BLaER1 (cell line): ENCODE measurements at regions not wholly inside any gene's neighbourhood (a gene's known extent, or its start where the extent isn't known, plus 50 kb on each side); places are given as distances from the start of the nearest gene placed in this dataset.
"Not testable (repeated sequence)": the region's sequence is repeated elsewhere in the genome, so short reads cannot be mapped to it uniquely, and the experiment has no call there.

Experiments
- H3K27ac ChIP-seq: shearing (Covaris generic); formaldehyde crosslinking; 2 replicates; pipeline ENCODE4 v1.8.1; 2022
- H3K27me3 ChIP-seq: shearing (Covaris generic); formaldehyde crosslinking; 2 replicates; pipeline ENCODE4 v1.8.1; 2022
- H3K36me3 ChIP-seq: shearing (Covaris generic); formaldehyde crosslinking; 2 replicates; pipeline ENCODE4 v1.8.1; 2022
- H3K4me1 ChIP-seq: shearing (Covaris generic); formaldehyde crosslinking; 2 replicates; pipeline ENCODE4 v1.8.1; 2022
- H3K4me2 ChIP-seq: shearing (Covaris generic); formaldehyde crosslinking; 2 replicates; pipeline ENCODE4 v1.8.1; 2022
- H3K4me3 ChIP-seq: shearing (Covaris generic); formaldehyde crosslinking; 2 replicates; pipeline ENCODE4 v1.8.1; 2022
- H3K9ac ChIP-seq: shearing (Covaris generic); formaldehyde crosslinking; 2 replicates; pipeline ENCODE4 v1.8.1; 2022
- H3K9me3 ChIP-seq: shearing (Covaris generic); formaldehyde crosslinking; 2 replicates; pipeline ENCODE4 v1.8.1; 2022
- H4K20me1 ChIP-seq: shearing (Covaris generic); formaldehyde crosslinking; 2 replicates; pipeline ENCODE4 v1.8.1; 2022
- Cebpa-rat ChIP-seq: shearing (Covaris generic); IDR thresholded peaks from 2 replicates; pipeline ENCODE4 v1.8.1; 2022

DNA sequence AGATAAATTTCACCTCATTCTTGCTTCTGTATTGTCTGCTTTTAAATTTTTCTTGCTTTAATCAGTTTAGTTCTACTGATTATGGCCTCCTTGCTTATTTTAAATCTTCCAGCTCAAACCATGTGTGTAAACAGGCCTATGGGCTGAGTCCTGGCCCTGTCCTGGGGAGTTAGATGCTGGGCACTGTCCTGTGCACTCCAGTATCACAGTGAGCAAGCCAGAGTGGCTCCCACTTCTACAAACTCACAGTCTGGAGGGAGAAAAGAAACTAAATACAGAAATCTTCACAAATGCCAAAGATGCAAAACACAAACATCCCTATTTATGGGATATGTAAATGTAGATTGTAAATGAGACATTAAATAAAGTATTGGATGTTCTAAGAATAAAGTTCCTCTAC, 101.1 kb upstream of the POGK start:
- Histone ChIP-seq H3K4me2 (no peak overlapping the region), H4K20me1 (no peaks in the 10 kb centered on the region), H3K9ac (no peak overlapping the region), H3K27me3 (no peaks in the 10 kb centered on the region), H3K27ac (no peak overlapping the region), H3K36me3 (no peaks in the 10 kb centered on the region), H3K4me1 (no peaks in the 10 kb centered on the region), H3K4me3 (no peak overlapping the region), H3K9me3 (no peaks in the 10 kb centered on the region)
- no peak for TF ChIP-seq Cebpa-rat

DNA sequence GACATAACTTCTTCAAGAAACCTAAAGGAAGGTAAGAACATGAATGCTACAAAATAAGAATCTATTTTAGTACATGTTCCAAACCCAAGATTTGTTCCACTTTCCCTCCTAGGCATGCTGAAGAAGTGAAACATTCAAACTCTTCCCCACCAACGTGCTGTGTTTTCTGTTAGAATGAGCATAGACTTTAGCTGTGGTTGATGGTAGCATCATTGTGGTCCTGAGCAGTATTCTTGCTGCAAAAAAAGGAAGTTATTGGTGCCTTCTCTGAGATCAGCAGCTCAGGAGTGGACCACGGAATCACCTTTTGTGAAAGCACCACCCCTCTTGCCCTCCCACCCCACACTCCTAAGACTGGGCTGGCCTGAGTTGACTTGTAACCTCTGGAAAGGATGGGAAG, 100.4 kb upstream of the POGK start:
- Histone ChIP-seq H3K27ac (no peak overlapping the region), H3K9ac (no peak overlapping the region), H3K36me3 (no peaks in the 10 kb centered on the region), H3K27me3 (no peaks in the 10 kb centered on the region), H3K4me3 (no peak overlapping the region), H4K20me1 (no peaks in the 10 kb centered on the region), H3K4me2 (no peak overlapping the region), H3K4me1 (no peaks in the 10 kb centered on the region), H3K9me3 (no peaks in the 10 kb centered on the region)
- no peak for TF ChIP-seq Cebpa-rat

DNA sequence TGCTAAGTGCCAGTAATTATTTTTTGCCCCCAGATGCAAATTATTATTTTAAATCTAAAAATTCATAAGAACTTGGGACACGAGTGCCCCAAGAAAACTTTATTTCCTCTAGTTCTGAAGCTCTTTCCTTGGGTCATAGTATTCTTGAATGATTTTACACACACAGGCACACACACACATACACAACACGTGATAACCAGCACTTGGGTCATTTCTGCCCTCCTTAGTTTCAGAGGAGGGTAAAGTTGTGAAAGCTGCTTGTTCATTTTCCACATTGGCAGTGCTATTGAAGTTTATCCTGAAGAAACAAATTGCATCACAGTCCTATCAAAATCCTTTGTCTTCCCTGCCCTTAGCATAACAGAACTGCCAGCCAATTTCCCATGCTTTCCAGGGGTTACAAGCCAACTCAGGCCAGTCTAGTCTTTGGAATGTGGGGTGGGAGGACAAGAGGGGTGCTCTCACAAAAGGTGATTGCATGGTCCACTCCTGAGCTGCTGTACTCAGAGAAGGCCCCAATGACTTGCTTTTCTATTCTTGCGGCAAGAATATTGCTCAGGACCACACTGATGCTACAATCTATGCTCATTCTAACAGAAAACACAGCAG, 98.5 kb upstream of the POGK start:
- Histone ChIP-seq H3K27me3 (no peaks in the 10 kb centered on the region), H3K4me3 (no peak overlapping the region), H4K20me1 (no peaks in the 10 kb centered on the region), H3K27ac (no peak overlapping the region), H3K9me3 (peaks cover 19% of the 10 kb centered on the region), H3K4me2 (no peak overlapping the region), H3K4me1 (no peaks in the 10 kb centered on the region), H3K9ac (no peak overlapping the region), H3K36me3 (no peaks in the 10 kb centered on the region)
- no peak for TF ChIP-seq Cebpa-rat

DNA sequence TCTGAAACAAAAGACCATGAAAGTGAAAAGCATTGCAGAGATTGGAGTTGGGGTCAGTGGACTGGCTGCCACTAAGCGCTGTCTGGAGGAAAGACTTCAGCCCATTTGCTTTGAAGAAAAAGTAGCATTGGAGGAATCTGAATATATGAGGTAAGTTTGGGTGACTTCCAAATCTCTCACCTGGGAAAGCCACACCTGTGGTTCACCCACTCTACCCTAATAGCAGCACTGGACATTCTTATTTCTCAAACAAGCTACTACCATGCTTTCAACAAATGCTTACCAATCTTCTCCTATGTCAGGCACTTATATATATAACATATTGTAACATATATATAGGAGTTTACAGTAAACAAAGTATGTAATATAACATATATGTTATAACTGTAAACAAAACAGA, 76.0 kb upstream of the POGK start:
- Histone ChIP-seq H3K4me1 (no peaks in the 10 kb centered on the region), H3K27ac (no peak overlapping the region), H3K4me2 (no peak overlapping the region), H3K9ac (no peak overlapping the region), H3K36me3 (no peaks in the 10 kb centered on the region), H3K9me3 (no peaks in the 10 kb centered on the region), H3K4me3 (no peak overlapping the region), H3K27me3 (no peaks in the 10 kb centered on the region), H4K20me1 (no peaks in the 10 kb centered on the region)
- no peak for TF ChIP-seq Cebpa-rat

DNA sequence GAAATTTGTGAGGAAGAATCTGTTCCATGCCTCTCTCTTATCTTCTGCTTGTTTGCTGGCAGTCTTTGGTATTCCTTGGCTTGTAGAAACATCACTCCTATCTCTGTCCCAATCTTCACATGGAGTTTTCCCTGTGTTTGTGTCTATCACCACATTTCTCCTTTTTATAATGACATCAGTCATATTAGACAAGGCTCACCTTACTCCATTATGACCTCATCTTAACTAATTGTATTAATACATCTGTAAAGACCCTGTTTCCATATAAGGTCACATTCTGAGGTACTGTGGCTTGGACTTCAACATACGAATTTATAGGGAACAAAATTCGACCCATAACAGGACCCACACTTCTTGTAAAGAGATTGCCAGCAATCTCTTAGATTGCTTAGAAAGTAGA, 72.3 kb upstream of the POGK start:
- Histone ChIP-seq H3K9me3 (peaks cover 18% of the 10 kb centered on the region), H3K4me3 (no peak overlapping the region), H3K4me2 (no peak overlapping the region), H3K9ac (no peak overlapping the region), H3K27ac (no peak overlapping the region), H4K20me1 (no peaks in the 10 kb centered on the region), H3K4me1 (no peaks in the 10 kb centered on the region), H3K27me3 (no peaks in the 10 kb centered on the region), H3K36me3 (no peaks in the 10 kb centered on the region)
- no peak for TF ChIP-seq Cebpa-rat

DNA sequence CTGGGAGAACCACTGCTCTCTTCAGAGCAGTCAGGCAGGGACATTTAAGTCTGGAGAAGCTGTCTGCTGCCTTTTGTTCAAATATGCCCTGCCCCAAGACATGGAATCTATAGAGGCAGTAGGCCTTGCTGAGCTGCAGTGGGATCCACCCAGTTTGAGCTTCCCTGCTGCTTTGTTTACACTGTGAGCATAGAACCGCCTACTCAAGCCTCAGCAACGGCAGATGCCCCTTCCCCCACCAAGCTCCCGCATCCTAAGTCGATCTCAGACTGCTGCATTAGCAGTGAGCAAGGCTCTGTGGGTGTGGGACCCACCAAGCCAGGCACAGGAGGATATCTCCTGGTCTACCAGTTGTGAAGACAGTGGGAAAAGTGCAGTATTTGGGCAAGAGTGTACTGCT, 54.6 kb upstream of the POGK start:
- not testable (repeated sequence) for H3K27me3 ChIP-seq, H3K4me1 ChIP-seq, H3K4me3 ChIP-seq, H3K36me3 ChIP-seq, H3K9ac ChIP-seq, H3K4me2 ChIP-seq, H4K20me1 ChIP-seq, H3K27ac ChIP-seq, H3K9me3 ChIP-seq

DNA sequence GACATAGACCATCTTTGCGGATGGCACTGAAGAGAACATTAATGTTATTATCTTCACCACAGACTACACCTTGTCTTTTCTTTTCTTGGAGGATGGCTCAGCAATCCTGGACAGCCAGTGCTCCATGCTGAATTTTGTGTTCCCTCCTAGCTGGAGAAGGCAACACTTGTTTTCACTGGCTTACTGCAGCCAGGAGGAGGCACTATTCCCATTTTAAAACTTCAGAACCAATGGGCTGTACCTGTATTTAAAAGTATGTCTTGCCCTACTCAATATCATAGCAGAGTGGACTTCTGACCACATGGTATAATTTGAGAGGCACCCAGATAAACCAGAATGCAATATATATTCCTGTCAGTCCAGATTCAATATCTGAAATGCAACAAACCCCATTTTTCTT, 53.3 kb upstream of the POGK start:
- no peaks in the 10 kb centered on the region for H3K36me3 ChIP-seq
- no peak overlapping the region for H3K27ac ChIP-seq
- TF ChIP-seq Cebpa-rat = no peak
- no peaks in the 10 kb centered on the region for H3K27me3 ChIP-seq
- H3K4me2 ChIP-seq = no peak overlapping the region
- no peak overlapping the region for H3K9ac ChIP-seq
- no peaks in the 10 kb centered on the region for H3K4me1 ChIP-seq
- no peaks in the 10 kb centered on the region for H4K20me1 ChIP-seq
- no peaks in the 10 kb centered on the region for H3K9me3 ChIP-seq
- H3K4me3 ChIP-seq = no peak overlapping the region

DNA sequence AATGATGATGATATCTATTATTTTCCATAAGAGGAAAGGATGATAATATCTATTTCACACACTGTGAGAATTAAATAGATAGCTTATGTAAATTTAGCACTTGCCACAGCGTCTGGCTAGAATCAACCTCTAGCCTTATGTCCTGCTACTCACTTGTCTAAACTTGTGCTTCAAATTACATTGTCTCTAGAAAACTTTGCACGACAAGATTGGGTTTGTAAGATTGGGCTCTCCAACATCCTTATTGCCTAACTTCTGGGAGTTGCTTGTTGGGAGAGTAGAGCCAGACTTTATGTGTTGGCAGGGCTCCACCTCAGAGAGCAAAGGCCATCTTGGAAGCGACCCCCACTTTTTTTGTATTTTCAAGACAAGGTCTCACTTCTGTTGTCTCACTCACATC, 50.0 kb upstream of the POGK start:
- Histone ChIP-seq H4K20me1 (no peaks in the 10 kb centered on the region), H3K4me2 (no peak overlapping the region), H3K4me3 (no peak overlapping the region), H3K9me3 (no peaks in the 10 kb centered on the region), H3K27me3 (no peaks in the 10 kb centered on the region), H3K4me1 (no peaks in the 10 kb centered on the region), H3K9ac (no peak overlapping the region), H3K36me3 (no peaks in the 10 kb centered on the region), H3K27ac (no peak overlapping the region)
- TF ChIP-seq Cebpa-rat = no peak
